Keratinocyte (primary cell): ENCODE measurements at regions not wholly inside any gene's neighbourhood (a gene's known extent, or its start where the extent isn't known, plus 50 kb on each side); places are given as distances from the start of the nearest gene placed in this dataset.

Source experiments
- CTCF ChIP-seq, 3 experiments: IDR thresholded peaks in 1 of 3; conservative IDR thresholded peaks in 1 of 3; optimal IDR thresholded peaks in 1 of 3; 2 replicates in 2 of 3; 3 replicates in 1 of 3; pipeline versions ENCODE3 to v1.5.1; 2011; ENCODE audit warnings: low read length in 3 of 3, mild to moderate bottlenecking in 3 of 3, moderate library complexity in 2 of 3, control low read depth in 1 of 3, inconsistent platforms in 1 of 3; ENCODE audit not compliant: insufficient read depth in 2 of 3; ENCODE audit errors: extremely low read depth in 1 of 3
- EZH2 ChIP-seq: IDR thresholded peaks from one replicate; pipeline ENCODE4 v1.6.1; 2012; ENCODE audit warnings: inconsistent platforms, mild to moderate bottlenecking, low read length, moderate library complexity

GRCh38 chr18:73254564-73254963, 386.8 kb upstream of the NETO1 start:
- TF ChIP-seq CTCF (optimal IDR thresholded peaks at IDR 0.05 in 1 of 3, IDR thresholded peaks at IDR 0.05 in 1 of 3, conservative IDR thresholded peaks at IDR 0.05 in 1 of 3; ENCODE audit: extremely low read depth in 1 of 3, insufficient read depth in 2 of 3, low read length in 3 of 3), result no peak
- no peak for TF ChIP-seq EZH2
